ENCODE measurements at regions not wholly inside any gene's neighbourhood (a gene's known extent, or its start where the extent isn't known, plus 50 kb on each side); places are given as distances from the start of the nearest gene placed in this dataset.

DNA sequence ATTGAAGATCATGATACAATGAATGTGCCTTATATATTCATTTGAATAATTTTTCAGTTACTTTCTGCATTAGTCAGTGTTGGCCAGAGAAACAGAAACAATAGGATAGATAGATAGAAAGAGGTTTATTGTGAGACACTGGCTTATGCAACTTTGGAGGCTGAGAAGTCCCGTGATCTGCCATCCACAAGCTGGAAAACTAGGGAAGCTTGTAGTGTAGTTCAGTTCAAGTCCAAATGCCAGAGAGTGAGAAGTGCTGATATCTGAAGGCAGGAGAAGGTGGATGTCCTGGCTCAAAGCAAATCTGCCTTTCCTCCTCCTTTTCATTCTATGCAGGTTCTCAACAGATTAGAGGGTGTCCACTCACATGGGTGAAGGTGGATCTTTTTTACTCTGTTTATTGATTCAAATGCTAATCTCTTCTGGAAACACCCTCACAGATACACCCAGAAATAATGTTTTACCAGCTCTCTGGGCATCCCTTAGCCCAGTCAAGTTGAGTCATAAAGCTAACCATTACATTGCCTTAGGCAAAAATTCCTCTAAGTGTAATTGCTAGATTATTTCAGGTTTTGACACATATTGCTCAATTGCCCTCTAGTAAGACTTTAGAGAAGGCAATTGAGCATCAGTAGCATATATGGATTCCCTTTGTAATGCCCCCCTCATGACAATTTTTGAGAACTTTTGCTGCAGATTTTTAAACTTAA, 341.4 kb downstream of the LPIN1 start:
- Histone ChIP-seq H3K27ac (ENCODE audit: low read depth, low read length, poor library complexity, severe bottlenecking) (no peak overlapping the region), H4K20me1 (ENCODE audit: insufficient read depth, low read length) (no peaks in the 10 kb centered on the region), H3K4me1 (ENCODE audit: insufficient read depth, low read length, poor library complexity, severe bottlenecking) (peaks cover 10% of the 10 kb centered on the region), H3K9me2 (ENCODE audit: insufficient read depth, low read length) (no peaks in the 10 kb centered on the region), H3K4me3 (ENCODE audit: low read depth, low read length, poor library complexity, severe bottlenecking) (no peak overlapping the region), H3K9me3 (ENCODE audit: low read length) (no peaks in the 10 kb centered on the region), H3K36me3 (ENCODE audit: insufficient read depth, low read length) (no peaks in the 10 kb centered on the region), H3K79me2 (ENCODE audit: insufficient read depth, low read depth, low read length) (no peaks in the 10 kb centered on the region), H2AFZ (ENCODE audit: low read length) (no peak overlapping the region), H3K4me2 (ENCODE audit: low read length) (no peak overlapping the region)
- BruUV-seq (replicated peaks) = no TSS peak
- intact Hi-C loops (cut with micrococcal nuclease; ENCODE audit: unreplicated experiment) = no loop called here
- TF ChIP-seq CTCF (conservative IDR thresholded peaks at IDR 0.05; ENCODE audit: low read length) = no peak
- no peak for TF ChIP-seq EZH2phosphoT487 (IDR thresholded peaks at IDR 0.05; ENCODE audit: borderline replicate concordance, low read depth, low read length)
- POLR2A ChIA-PET = interaction anchor here (1.0 kb wide), 1 partner anchor 18 kb away, joined by 3 read pairs; no protein-coding TSS in a partner anchor
- no peak for DNase-seq (ENCODE audit: low spot score)
- CTCF ChIA-PET (ENCODE audit: unreplicated experiment) = no interaction called here

- no peaks in the 10 kb centered on the region for H4K20me1 ChIP-seq (ENCODE audit: insufficient read depth, low read length)
- intact Hi-C loops (cut with micrococcal nuclease; ENCODE audit: unreplicated experiment) = no loop called here
- ChIA-PET CTCF (ENCODE audit: unreplicated experiment) (no interaction called here), POLR2A (no interaction called here)
- TF ChIP-seq CTCF (conservative IDR thresholded peaks at IDR 0.05; ENCODE audit: low read length) (no peak), EZH2phosphoT487 (IDR thresholded peaks at IDR 0.05; ENCODE audit: borderline replicate concordance, low read depth, low read length) (no peak)
- H2AFZ ChIP-seq (ENCODE audit: low read length) = no peak overlapping the region
- DNase-seq (ENCODE audit: low spot score) = no peak
- no peaks in the 10 kb centered on the region for H3K36me3 ChIP-seq (ENCODE audit: insufficient read depth, low read length)
- no peaks in the 10 kb centered on the region for H3K9me2 ChIP-seq (ENCODE audit: insufficient read depth, low read length)
- BruUV-seq (replicated peaks) = no TSS peak
- no peak overlapping the region for H3K4me2 ChIP-seq (ENCODE audit: low read length)
- H3K4me3 ChIP-seq (ENCODE audit: low read depth, low read length, poor library complexity, severe bottlenecking) = no peak overlapping the region
- H3K9me3 ChIP-seq (ENCODE audit: low read length) = no peaks in the 10 kb centered on the region
- H3K27ac ChIP-seq (ENCODE audit: low read depth, low read length, poor library complexity, severe bottlenecking) = no peak overlapping the region
- H3K79me2 ChIP-seq (ENCODE audit: insufficient read depth, low read depth, low read length) = no peaks in the 10 kb centered on the region
- peaks cover 3% of the 10 kb centered on the region for H3K4me1 ChIP-seq (ENCODE audit: insufficient read depth, low read length, poor library complexity, severe bottlenecking)
These were observed 342.6 kb downstream of the LPIN1 start for GRCh38 chr2:12089001-12089400.

DNA sequence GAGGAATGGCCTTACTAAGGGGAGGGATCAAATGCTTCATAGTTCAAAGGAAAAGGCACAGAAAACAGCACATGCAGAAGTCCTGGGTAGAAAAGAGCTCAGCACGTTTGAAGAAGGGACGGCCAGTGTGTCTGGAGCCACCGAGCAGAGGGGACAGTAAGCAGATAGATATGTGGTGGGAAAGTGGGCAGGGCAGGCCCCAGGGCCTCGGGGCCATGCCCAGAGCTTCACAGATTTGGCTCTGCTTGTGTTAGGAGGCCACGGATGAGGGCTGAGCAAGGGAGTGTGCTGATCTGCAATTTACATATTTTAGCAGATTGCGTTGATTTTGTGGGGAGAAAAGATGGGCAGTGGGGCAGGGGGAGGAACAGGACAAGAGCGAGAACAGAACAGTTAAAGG, 343.1 kb downstream of the LPIN1 start:
- POLR2A ChIA-PET = no interaction called here
- no TSS peak for BruUV-seq (replicated peaks)
- peaks cover 3% of the 10 kb centered on the region for H3K4me1 ChIP-seq (ENCODE audit: insufficient read depth, low read length, poor library complexity, severe bottlenecking)

More for the DNA sequence above, 343.1 kb downstream of the LPIN1 start:
- Histone ChIP-seq H3K79me2 (ENCODE audit: insufficient read depth, low read depth, low read length) (no peaks in the 10 kb centered on the region), H3K9me2 (ENCODE audit: insufficient read depth, low read length) (no peaks in the 10 kb centered on the region), H3K9me3 (ENCODE audit: low read length) (no peaks in the 10 kb centered on the region), H4K20me1 (ENCODE audit: insufficient read depth, low read length) (no peaks in the 10 kb centered on the region), H3K36me3 (ENCODE audit: insufficient read depth, low read length) (no peaks in the 10 kb centered on the region), H3K27ac (ENCODE audit: low read depth, low read length, poor library complexity, severe bottlenecking) (no peak overlapping the region), H3K4me3 (ENCODE audit: low read depth, low read length, poor library complexity, severe bottlenecking) (no peak overlapping the region), H2AFZ (ENCODE audit: low read length) (no peak overlapping the region), H3K4me2 (ENCODE audit: low read length) (no peak overlapping the region)
- intact Hi-C loops (cut with micrococcal nuclease; ENCODE audit: unreplicated experiment) = no loop called here
- no peak for DNase-seq (ENCODE audit: low spot score)
- CTCF ChIA-PET (ENCODE audit: unreplicated experiment) = no interaction called here
- TF ChIP-seq EZH2phosphoT487 (IDR thresholded peaks at IDR 0.05; ENCODE audit: borderline replicate concordance, low read depth, low read length) (no peak), CTCF (conservative IDR thresholded peaks at IDR 0.05; ENCODE audit: low read length) (no peak)
